Activated CD4-positive, alpha-beta T cell treated with anti-CD3 and anti-CD28 coated beads for 36 hours (primary cell): ENCODE measurements at regions not wholly inside any gene's neighbourhood (a gene's known extent, or its start where the extent isn't known, plus 50 kb on each side); places are given as distances from the start of the nearest gene placed in this dataset.

Experiments used
- ATAC-seq: fragments of 200-7000 bp; cut with Tn5 transposase; one replicate; pipeline ENCODE4 v1.10.0; 2021; ENCODE audit warnings: mild to moderate bottlenecking, moderate library complexity
- CTCF ChIA-PET: fragments of 350-600 bp; sonication (Branson Sonifier 250); formaldehyde crosslinking; loops from one replicate; lab custom pipeline; 2021; ENCODE audit warnings: antibody characterized with exemption; lab: Charles Lee
- POLR2A ChIA-PET: fragments of 350-600 bp; sonication (Branson Sonifier 250); formaldehyde crosslinking; loops from one replicate; lab custom pipeline; 2021; ENCODE audit warnings: antibody characterized with exemption, inconsistent platforms; lab: Charles Lee
- DNase-seq: peaks from one replicate; pipeline ENCODE4 v3.0.0-alpha.2; 2020
- H3K27ac Mint-ChIP-seq: one replicate; pipeline ENCODE4 v1.8.0; 2021; ENCODE audit warnings: mixed read lengths
- H3K27me3 Mint-ChIP-seq: one replicate; pipeline ENCODE4 v1.8.0; 2021; ENCODE audit warnings: mixed read lengths
- H3K36me3 Mint-ChIP-seq: one replicate; pipeline ENCODE4 v1.8.0; 2021; ENCODE audit warnings: low read depth, mixed read lengths
- H3K4me1 Mint-ChIP-seq: one replicate; pipeline ENCODE4 v1.8.0; 2021; ENCODE audit warnings: mixed read lengths
- H3K4me3 Mint-ChIP-seq: one replicate; pipeline ENCODE4 v1.8.0; 2021; ENCODE audit warnings: mild to moderate bottlenecking, moderate library complexity, mixed read lengths
- H3K9me3 Mint-ChIP-seq: one replicate; pipeline ENCODE4 v1.8.0; 2021; ENCODE audit warnings: low read depth, mixed read lengths
- intact Hi-C, 2 experiments: fragments of 100-400 bp; cut with DNase I in 1 of 2; cut with micrococcal nuclease in 1 of 2; formaldehyde crosslinking; loops; one replicate each; pipeline versions ENCODE4 v1.14.2 to v1.15.1; 2022 to 2024; cut with DNase I, micrococcal nuclease

DNA sequence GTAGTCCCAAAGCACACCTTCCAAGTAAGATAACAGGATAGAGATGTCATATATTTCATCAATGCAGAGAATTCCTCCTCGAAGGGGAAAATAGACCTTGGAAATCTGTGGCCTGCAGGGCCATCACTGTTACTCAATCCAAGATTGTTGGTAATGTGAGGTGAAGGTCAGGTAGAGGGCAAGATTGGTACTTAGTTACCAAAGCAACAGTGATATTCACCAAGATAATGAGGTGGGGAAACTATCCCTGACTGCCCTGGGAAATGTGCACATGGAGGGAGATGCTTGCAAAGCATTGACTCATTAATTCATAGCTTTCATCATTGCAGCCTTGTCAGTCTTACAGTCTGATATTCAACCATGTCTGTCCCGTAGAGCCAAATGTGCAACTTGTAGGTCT lies 234.1 kb upstream of the MON1B start:
- intact Hi-C loops, result no loop called here
- POLR2A ChIA-PET, result no interaction called here
- no peak for ATAC-seq

DNA sequence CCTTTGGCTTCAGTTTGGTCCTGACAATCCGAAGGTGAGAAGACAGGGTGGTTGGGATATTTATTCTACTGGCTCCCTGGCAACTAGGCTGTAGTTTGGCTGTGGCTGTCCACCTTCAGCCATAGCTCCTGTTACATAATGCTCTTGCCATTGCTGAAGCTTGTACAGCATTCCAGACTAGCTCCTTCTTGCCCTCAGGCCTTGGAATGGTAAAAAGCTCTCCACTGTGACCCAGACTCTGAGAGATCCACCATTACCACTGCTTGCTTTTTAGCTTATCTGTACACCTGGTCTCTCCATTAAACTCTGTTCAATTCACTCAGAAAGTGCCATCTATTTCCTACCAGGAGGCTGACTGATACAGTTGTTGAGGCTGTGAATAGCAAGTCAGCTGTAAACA lies 231.8 kb upstream of the MON1B start:
- ChIA-PET POLR2A (interaction anchor here (0.5 kb wide), 1 partner anchor 916 kb away, joined by 6 read pairs; no protein-coding TSS in a partner anchor), CTCF (interaction anchor here (0.6 to 1.0 kb wide), 2 partner anchors 212 to 718 kb away, joined by 3 read pairs; no protein-coding TSS in a partner anchor)
- Mint-ChIP-seq H3K4me1 (no peaks in the 10 kb centered on the region), H3K9me3 (peaks cover 4% of the 10 kb centered on the region), H3K27ac (no peak overlapping the region), H3K4me3 (no peak overlapping the region), H3K36me3 (no peaks in the 10 kb centered on the region), H3K27me3 (no peaks in the 10 kb centered on the region)
- intact Hi-C loops, result no loop called here
- no peak for DNase-seq
- no peak for ATAC-seq

More for the DNA sequence above, 234.1 kb upstream of the MON1B start:
- no peaks in the 10 kb centered on the region for H3K4me1 Mint-ChIP-seq
- no peak overlapping the region for H3K27ac Mint-ChIP-seq
- H3K36me3 Mint-ChIP-seq, result no peaks in the 10 kb centered on the region
- DNase-seq, result no peak
- H3K27me3 Mint-ChIP-seq, result no peaks in the 10 kb centered on the region
- peaks cover 4% of the 10 kb centered on the region for H3K9me3 Mint-ChIP-seq
- H3K4me3 Mint-ChIP-seq, result no peak overlapping the region
- CTCF ChIA-PET, result no interaction called here

DNA sequence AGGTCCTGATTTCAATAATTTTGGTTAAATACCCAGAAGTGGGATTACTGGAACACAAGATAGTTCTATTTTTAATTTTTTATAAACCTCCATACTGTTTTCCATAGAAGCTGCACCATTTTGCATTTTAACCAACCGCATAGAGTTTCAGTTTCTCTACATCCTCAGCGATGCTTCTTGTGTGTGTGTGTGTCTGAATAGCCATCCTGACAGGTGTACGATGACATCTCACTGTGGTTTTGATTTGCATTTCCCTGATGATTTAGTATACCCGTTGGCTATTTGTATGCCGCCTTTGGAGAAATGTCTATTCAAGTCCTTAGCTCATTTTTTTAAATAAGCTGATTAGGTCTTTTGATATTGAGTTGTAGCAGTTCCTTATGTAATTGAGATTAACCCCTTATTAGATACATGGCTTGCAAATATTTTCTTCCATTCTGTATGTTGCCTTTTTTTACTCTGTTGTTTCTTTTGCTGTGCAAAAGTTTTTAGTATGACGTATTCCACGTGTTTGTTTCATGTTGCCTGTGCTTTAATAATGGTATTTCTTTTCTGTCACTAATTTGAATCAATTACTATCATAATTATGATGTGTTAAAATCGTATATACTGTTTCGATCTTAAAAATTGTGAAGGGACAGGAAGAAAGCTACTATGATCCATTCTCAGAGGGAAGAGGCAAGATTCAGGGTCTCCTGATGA lies 227.2 kb upstream of the MON1B start:
- no peaks in the 10 kb centered on the region for H3K9me3 Mint-ChIP-seq
- POLR2A ChIA-PET, result no interaction called here
- no peaks in the 10 kb centered on the region for H3K27me3 Mint-ChIP-seq
- no peaks in the 10 kb centered on the region for H3K36me3 Mint-ChIP-seq
- no peak for DNase-seq
- CTCF ChIA-PET, result no interaction called here
- ATAC-seq, result no peak
- no peak overlapping the region for H3K27ac Mint-ChIP-seq
- intact Hi-C loops, result no loop called here
- H3K4me1 Mint-ChIP-seq, result no peaks in the 10 kb centered on the region
- no peak overlapping the region for H3K4me3 Mint-ChIP-seq

DNA sequence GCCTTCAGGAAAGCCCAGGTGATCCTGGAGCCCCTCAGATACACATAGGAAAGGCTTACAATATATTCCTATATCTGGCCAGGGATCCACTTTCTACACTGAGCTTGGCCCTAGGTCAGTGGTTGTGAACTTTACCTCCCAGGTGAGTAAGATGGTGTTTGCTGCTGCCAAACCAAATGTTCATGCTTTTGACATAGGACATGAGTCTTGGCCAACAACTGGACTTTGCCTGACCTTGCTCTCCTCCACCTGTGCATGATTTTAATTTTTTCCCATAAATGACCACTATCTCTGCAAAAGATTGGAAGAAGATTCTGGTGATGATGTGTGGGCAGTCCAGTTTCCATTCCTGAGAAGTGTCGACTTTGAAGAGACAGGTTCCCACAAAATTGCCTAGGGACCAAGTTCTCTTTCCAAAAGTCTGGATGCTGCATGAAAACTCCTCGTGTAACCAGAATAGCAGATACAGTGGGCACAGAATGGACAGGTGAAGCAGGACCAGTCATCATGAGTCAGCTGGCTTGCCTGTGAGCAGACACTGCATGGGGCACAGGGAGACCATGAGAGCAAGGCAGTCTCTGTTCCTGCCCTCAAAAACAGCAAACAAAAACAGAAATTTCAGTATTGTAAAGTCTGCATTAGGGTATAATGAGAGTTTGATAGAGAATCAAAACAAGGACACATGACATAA lies 226.4 kb upstream of the MON1B start:
- Mint-ChIP-seq H3K36me3 (no peaks in the 10 kb centered on the region), H3K27ac (no peak overlapping the region), H3K9me3 (no peaks in the 10 kb centered on the region), H3K4me1 (no peaks in the 10 kb centered on the region), H3K27me3 (no peaks in the 10 kb centered on the region), H3K4me3 (no peak overlapping the region)
- POLR2A ChIA-PET, result no interaction called here
- CTCF ChIA-PET, result no interaction called here
- intact Hi-C loops, result no loop called here
- DNase-seq, result no peak
- no peak for ATAC-seq

DNA sequence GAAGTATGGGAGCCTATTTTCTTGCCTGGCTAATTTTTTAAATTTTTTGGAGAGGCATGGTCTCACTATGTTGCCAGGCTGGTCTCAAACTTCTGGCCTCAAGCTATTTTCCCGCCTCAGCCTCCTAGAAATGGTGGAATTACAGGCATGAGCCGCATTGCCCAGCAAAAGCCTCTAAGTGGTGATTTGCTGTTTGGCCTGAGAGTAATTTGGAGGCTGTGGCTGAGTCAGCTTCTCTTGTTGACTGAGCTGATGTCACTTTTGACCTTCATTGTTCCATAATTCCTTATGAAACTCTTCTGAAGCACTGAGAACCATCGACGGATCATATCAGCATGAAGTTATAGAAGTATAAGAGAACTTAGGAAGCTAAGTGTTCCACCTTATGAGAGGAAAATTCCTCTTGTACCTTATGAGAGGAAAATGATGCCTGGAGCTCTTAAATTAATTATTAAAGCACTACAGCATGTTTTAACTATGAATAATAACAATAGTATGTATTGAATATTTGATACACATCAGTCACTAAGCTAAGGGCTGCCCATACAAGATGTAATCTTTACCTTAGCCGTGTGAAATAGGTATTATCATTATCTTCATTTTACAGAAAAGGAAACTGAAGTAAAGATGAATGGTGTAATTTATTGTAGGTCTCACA lies 220.8 kb upstream of the MON1B start:
- POLR2A ChIA-PET, result no interaction called here

DNA sequence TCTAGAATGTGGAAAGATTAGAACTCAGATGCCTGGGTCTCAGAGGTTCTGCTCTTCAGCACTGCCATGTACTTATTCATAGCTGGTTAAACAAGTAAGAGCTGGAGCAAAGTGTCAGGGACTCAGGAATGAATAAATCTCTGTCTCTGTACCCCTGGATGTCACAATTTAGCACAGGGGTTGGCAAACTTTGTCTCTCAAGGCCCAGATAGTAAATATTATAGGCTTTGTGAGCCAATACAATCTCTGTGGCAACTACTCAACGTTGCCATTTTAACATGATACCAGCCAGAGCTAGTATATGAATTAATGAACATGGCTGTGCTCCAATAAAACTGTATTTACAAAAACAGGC lies 220.3 kb upstream of the MON1B start:
- DNase-seq, result no peak
- CTCF ChIA-PET, result interaction anchor here (0.6 kb wide), 1 partner anchor 122 kb away, joined by 3 read pairs; no protein-coding TSS in a partner anchor
- Mint-ChIP-seq H3K4me3 (no peak overlapping the region), H3K4me1 (no peaks in the 10 kb centered on the region), H3K36me3 (no peaks in the 10 kb centered on the region), H3K27me3 (peaks cover 9% of the 10 kb centered on the region), H3K9me3 (no peaks in the 10 kb centered on the region), H3K27ac (no peak overlapping the region)
- ATAC-seq, result no peak
- intact Hi-C loops, result no loop called here
- POLR2A ChIA-PET, result no interaction called here

More for the DNA sequence above, 220.8 kb upstream of the MON1B start:
- no peak overlapping the region for H3K4me3 Mint-ChIP-seq
- H3K9me3 Mint-ChIP-seq, result no peaks in the 10 kb centered on the region
- intact Hi-C loops, result no loop called here
- H3K27me3 Mint-ChIP-seq, result peaks cover 9% of the 10 kb centered on the region
- H3K4me1 Mint-ChIP-seq, result no peaks in the 10 kb centered on the region
- no peak for DNase-seq
- CTCF ChIA-PET, result interaction anchor here (0.6 kb wide), 1 partner anchor 122 kb away, joined by 3 read pairs; no protein-coding TSS in a partner anchor
- no peak overlapping the region for H3K27ac Mint-ChIP-seq
- ATAC-seq, result no peak
- H3K36me3 Mint-ChIP-seq, result no peaks in the 10 kb centered on the region

DNA sequence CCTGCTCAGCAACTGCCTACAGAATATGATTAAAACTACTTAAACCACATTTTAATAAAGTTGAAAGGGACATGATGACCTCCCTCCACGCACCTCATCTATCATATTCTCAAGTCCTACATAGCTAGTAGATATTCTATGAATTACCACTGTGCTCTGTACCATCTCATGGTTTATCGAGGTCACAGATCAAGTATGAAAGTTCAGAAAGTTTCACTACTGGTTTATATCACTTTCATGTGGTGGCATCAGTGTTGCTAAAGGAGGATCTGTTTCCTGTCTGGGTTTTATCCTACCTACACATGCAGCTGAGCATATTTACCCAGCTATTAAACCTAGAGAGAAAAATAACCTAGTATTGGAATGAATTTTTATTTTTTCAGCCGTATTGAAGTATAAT lies 214.9 kb upstream of the MON1B start:
- DNase-seq, result no peak
- Mint-ChIP-seq H3K9me3 (no peaks in the 10 kb centered on the region), H3K27ac (no peak overlapping the region), H3K4me1 (peaks cover 5% of the 10 kb centered on the region), H3K4me3 (no peak overlapping the region), H3K27me3 (peaks cover 8% of the 10 kb centered on the region), H3K36me3 (no peaks in the 10 kb centered on the region)
- ATAC-seq, result peak; percentile 76
- intact Hi-C loops, result no loop called here
- ChIA-PET CTCF (no interaction called here), POLR2A (no interaction called here)

DNA sequence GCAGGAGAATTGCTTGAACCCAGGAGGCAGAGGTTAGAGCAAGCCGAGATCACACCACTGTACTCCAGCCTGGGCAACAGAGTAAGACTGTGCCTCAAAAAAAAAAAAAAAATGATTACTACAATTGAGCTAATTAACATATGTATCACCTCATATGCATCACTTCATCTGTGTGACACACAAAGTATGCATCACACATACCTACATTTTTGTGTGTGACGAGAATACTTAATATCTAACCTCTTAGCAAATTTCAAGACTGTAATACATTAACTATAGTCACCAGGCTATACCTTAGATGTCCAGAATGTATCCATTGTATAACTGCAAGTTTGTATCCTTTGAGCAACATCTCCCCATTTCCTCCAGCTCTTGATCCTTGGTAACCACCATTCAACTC lies 214.2 kb upstream of the MON1B start:
- intact Hi-C loops, result no loop called here
- no peak overlapping the region for H3K27ac Mint-ChIP-seq
- H3K4me1 Mint-ChIP-seq, result peaks cover 5% of the 10 kb centered on the region
- ATAC-seq, result no peak
- no peaks in the 10 kb centered on the region for H3K36me3 Mint-ChIP-seq
- ChIA-PET CTCF (no interaction called here), POLR2A (no interaction called here)
- H3K9me3 Mint-ChIP-seq, result no peaks in the 10 kb centered on the region
- DNase-seq, result no peak
- H3K27me3 Mint-ChIP-seq, result peaks cover 6% of the 10 kb centered on the region
- no peak overlapping the region for H3K4me3 Mint-ChIP-seq

DNA sequence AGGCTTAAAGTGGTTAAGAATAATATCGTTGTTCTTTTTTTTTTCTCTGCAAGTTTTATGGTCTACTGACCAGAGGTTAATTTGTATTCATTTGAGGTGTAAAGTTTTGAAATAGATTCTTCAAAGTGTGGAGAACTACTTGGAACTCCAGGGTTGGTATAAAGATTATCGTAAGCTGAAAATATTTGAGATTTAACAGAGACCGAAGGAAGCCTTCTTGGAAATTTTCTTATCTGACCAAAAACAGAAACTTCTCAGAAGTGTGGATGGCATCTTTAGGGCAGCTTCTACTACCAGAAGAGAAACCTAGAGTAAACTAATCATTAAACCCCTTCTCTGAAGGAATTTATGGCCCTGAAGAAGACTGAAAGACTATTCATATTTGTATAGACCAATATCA lies 206.8 kb upstream of the MON1B start:
- Mint-ChIP-seq H3K27me3 (peaks cover 9% of the 10 kb centered on the region), H3K27ac (no peak overlapping the region), H3K36me3 (no peaks in the 10 kb centered on the region), H3K4me3 (no peak overlapping the region), H3K4me1 (no peaks in the 10 kb centered on the region), H3K9me3 (no peaks in the 10 kb centered on the region)
- intact Hi-C loops, result no loop called here
- DNase-seq, result no peak
- ChIA-PET POLR2A (no interaction called here), CTCF (no interaction called here)
- ATAC-seq, result no peak

DNA sequence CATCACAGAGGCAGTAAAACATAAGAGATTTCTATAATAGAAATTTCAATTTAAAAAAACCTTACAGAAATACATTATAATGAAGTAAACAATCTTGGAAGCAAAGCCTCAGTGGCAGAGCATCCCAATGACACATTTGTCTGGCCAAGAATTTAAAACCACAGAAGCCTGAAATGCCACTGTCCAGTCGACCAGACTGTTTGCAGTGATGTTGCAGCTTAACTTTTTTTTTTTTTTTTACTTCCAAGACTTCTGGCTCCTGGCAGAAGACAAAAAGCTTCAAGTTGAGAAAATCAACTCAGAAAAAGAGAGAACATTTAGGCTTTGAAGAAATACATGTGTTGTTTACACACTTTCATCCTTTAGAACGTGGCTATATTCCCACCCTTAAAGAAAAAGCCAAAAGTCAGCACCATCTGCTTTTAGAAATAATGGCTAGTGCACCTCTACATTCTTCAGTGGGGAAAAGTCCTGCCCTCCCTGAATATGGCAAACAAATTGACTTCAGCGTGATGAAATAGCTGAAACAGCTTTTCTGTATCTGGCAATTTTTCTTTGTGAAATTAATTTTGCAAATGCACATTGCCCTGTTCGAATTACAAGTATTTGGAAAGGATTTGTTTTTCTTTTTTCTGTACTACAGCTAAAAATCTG lies 205.5 kb upstream of the MON1B start:
- no peaks in the 10 kb centered on the region for H3K36me3 Mint-ChIP-seq
- H3K27ac Mint-ChIP-seq, result no peak overlapping the region
- H3K4me1 Mint-ChIP-seq, result no peaks in the 10 kb centered on the region
- H3K27me3 Mint-ChIP-seq, result peaks cover 9% of the 10 kb centered on the region
- H3K4me3 Mint-ChIP-seq, result no peak overlapping the region
- no peaks in the 10 kb centered on the region for H3K9me3 Mint-ChIP-seq
- no peak for DNase-seq
- ATAC-seq, result no peak
- intact Hi-C loops, result no loop called here
- ChIA-PET CTCF (no interaction called here), POLR2A (no interaction called here)

DNA sequence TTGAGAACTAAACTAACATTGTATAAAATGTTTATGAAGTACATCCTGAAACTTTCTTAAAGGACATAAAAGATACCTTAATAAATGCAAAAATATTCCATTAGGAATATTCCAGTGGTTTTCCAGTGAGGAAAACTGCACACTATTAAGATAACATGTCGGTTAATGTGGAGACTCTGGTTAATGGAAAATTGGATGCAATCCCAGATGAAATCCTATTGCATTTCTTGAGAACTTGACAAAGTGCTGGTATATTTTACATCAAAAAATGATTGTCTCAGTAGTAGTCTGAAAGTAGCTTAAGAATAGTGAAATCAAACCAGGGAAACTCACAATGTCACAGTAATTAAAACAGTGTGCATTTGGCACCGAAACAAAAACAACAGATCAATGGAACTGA lies 202.5 kb upstream of the MON1B start:
- Mint-ChIP-seq H3K9me3 (peaks cover 2% of the 10 kb centered on the region), H3K36me3 (no peaks in the 10 kb centered on the region), H3K4me3 (no peak overlapping the region), H3K4me1 (no peaks in the 10 kb centered on the region), H3K27ac (no peak overlapping the region), H3K27me3 (peaks cover 5% of the 10 kb centered on the region)
- intact Hi-C loops, result no loop called here
- CTCF ChIA-PET, result no interaction called here
- ATAC-seq, result no peak
- POLR2A ChIA-PET, result no interaction called here
- DNase-seq, result no peak
